D721Med (cell line): ENCODE measurements at regions not wholly inside any gene's neighbourhood (a gene's known extent, or its start where the extent isn't known, plus 50 kb on each side); places are given as distances from the start of the nearest gene placed in this dataset.

ENCODE experiments used
- DNase-seq: peaks from one replicate; pipeline ENCODE4 v3.0.0; 2011; ENCODE audit warnings: low spot score; ENCODE audit not compliant: insufficient read length
- FAIRE-seq: peaks from 2 replicates; lab custom pipeline; 2011; peaks lifted over from hg19 to GRCh38; lab: Jason Lieb, UNC
- TF ChIP-seq, protein P1 (sequence below): IDR thresholded peaks from 2 replicates; pipeline ENCODE4 v1.5.1; 2012; ENCODE audit warnings: mild to moderate bottlenecking, control low read depth; ENCODE audit not compliant: insufficient read depth; ENCODE audit errors: missing control alignments

DNA sequence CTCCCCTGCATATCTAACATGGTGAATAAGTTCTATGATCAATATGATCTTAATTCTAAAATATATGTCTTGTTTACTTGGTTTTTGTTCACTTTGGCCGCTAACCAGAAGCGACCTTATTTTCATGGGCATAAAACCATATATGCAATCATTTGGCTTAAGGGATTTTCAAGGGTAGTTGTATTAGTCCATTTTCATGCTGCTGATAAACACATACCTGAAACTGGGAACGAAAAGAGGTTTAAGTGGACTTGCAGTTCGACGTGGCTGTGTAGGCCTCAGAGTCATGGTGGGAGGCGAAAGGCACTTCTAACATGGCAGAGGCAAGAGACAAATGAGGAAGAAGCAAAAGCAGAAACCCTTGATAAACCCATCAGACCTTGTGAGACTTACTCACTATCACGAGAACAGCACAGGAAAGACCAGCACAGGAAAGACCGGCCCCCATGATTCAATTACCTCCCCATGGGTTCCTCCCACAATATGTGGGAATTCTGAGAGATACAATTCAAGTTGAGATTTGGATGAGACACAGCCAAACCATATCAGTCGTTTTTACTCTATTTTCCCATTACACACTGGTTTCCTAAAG, 114.3 kb upstream of the CPEB2 start:
- TF ChIP-seq, protein P1, sequence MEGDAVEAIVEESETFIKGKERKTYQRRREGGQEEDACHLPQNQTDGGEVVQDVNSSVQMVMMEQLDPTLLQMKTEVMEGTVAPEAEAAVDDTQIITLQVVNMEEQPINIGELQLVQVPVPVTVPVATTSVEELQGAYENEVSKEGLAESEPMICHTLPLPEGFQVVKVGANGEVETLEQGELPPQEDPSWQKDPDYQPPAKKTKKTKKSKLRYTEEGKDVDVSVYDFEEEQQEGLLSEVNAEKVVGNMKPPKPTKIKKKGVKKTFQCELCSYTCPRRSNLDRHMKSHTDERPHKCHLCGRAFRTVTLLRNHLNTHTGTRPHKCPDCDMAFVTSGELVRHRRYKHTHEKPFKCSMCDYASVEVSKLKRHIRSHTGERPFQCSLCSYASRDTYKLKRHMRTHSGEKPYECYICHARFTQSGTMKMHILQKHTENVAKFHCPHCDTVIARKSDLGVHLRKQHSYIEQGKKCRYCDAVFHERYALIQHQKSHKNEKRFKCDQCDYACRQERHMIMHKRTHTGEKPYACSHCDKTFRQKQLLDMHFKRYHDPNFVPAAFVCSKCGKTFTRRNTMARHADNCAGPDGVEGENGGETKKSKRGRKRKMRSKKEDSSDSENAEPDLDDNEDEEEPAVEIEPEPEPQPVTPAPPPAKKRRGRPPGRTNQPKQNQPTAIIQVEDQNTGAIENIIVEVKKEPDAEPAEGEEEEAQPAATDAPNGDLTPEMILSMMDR, result no peak
- DNase-seq (no peak), FAIRE-seq (no peak)

GRCh38 chr4:14888790-14889572, 113.3 kb upstream of the CPEB2 start:
- FAIRE-seq (no peak), DNase-seq (no peak)
- TF ChIP-seq, protein P1, result no peak

DNA sequence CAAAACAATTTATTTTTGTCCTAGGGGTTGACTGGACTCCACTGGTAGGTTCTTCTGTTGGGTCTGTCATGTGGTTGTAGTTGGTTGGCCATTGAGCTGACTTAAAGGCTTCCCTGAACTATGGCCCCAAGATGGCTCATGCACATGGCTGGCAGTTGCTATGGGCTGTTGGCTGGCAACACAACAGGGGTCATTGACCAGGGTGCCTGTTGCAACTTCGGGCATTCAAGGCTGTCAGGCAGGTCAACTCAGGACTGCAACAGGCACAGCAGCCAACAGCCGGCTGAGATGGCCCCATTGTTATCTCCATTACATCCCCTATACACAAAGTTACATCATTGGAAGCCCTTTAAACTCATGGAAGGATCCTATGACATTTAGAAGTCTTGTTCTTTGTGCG, 109.7 kb upstream of the CPEB2 start:
- DNase-seq, result no peak
- TF ChIP-seq, protein P1, result no peak
- FAIRE-seq, result no peak

- FAIRE-seq (no peak), DNase-seq (no peak)
- TF ChIP-seq, protein P1, result no peak
Measured at GRCh38 chr4:14893713-14894112, 108.6 kb upstream of the CPEB2 start.

- no peak for FAIRE-seq
- TF ChIP-seq, protein P1, result no peak
- DNase-seq, result no peak
Measured at GRCh38 chr4:14894392-14895292, 107.6 kb upstream of the CPEB2 start.

DNA sequence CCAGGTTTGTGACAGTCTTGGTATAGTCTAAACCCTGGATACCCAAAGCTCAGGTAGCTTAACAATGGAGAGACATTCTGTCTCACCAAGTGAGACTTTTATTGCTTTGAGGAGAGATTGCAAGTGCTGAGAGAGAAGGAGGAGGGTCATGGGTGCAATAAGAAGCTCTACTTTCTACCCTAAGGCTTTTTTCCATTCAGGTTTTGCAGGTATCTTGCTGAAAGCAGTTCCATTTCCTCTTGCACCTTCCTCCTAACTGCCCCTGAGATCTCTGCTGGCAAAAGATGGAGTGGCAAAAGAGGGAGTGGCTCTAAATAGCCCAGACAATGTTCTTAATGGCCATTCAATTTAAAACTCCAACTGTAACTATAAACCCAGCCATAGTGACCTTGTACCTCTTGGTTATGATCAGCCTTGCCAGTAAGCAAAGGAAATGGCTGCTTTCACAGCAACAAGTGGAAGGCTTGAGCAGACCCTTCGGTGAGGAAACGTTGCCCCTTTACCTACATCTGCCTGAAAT, 105.6 kb upstream of the CPEB2 start:
- DNase-seq, result no peak
- TF ChIP-seq, protein P1, result no peak
- FAIRE-seq, result no peak
